ENCODE measurements at regions not wholly inside any gene's neighbourhood (a gene's known extent, or its start where the extent isn't known, plus 50 kb on each side); places are given as distances from the start of the nearest gene placed in this dataset.
"Not testable (repeated sequence)": the region's sequence is repeated elsewhere in the genome, so short reads cannot be mapped to it uniquely, and the experiment has no call there.

GRCh38 chr1:58057826-58058225 is 488.7 kb downstream of the OMA1 start:
- H3K79me2 ChIP-seq (ENCODE audit: insufficient read depth, low read length) = no peaks in the 10 kb centered on the region
- H3K27ac ChIP-seq (ENCODE audit: low read depth, low read length) = no peak overlapping the region
- H3K36me3 Mint-ChIP-seq (ENCODE audit: low read depth, unreplicated experiment) = no peaks in the 10 kb centered on the region
- H3K9me3 Mint-ChIP-seq (ENCODE audit: unreplicated experiment) = peaks cover 3% of the 10 kb centered on the region
- DNase-seq (ENCODE audit: low read depth) = no peak
- H3K4me2 ChIP-seq (ENCODE audit: low read length) = no peak overlapping the region
- H3K4me1 Mint-ChIP-seq (ENCODE audit: low read depth, unreplicated experiment) = no peaks in the 10 kb centered on the region
- no peaks in the 10 kb centered on the region for H3K9me3 ChIP-seq (ENCODE audit: insufficient read depth, low read depth, low read length)
- H3K36me3 ChIP-seq (ENCODE audit: insufficient read depth, low read length) = no peaks in the 10 kb centered on the region
- H3K27me3 ChIP-seq (ENCODE audit: insufficient read depth, low read length) = no peaks in the 10 kb centered on the region
- no peaks in the 10 kb centered on the region for H3K4me1 ChIP-seq (ENCODE audit: insufficient read depth, low read length)
- H3K4me3 ChIP-seq (ENCODE audit: insufficient read depth, low read depth, low read length) = no peak overlapping the region
- H3K27ac Mint-ChIP-seq (ENCODE audit: unreplicated experiment) = no peak overlapping the region
- no peaks in the 10 kb centered on the region for H4K20me1 ChIP-seq (ENCODE audit: insufficient read depth, low read length)
- H3K4me3 Mint-ChIP-seq (ENCODE audit: unreplicated experiment) = no peak overlapping the region
- no peak overlapping the region for H3K9ac ChIP-seq (ENCODE audit: low read length)
- H3K27me3 Mint-ChIP-seq (ENCODE audit: low read depth, unreplicated experiment) = peaks cover 15% of the 10 kb centered on the region
- no peak for TF ChIP-seq CTCF (IDR thresholded peaks at IDR 0.05; ENCODE audit: insufficient read depth, low read depth, low read length)
- no peak for TF ChIP-seq EZH2 (IDR thresholded peaks at IDR 0.05; ENCODE audit: insufficient read depth, low read length)
- H2AFZ ChIP-seq (ENCODE audit: low read depth, low read length) = no peak overlapping the region
- no peak for FAIRE-seq

- H3K27ac Mint-ChIP-seq (ENCODE audit: unreplicated experiment); H3K4me3 ChIP-seq (ENCODE audit: insufficient read depth, low read depth, low read length); H3K9me3 ChIP-seq (ENCODE audit: insufficient read depth, low read depth, low read length); H3K36me3 Mint-ChIP-seq (ENCODE audit: low read depth, unreplicated experiment); H3K4me1 Mint-ChIP-seq (ENCODE audit: low read depth, unreplicated experiment); H3K9ac ChIP-seq (ENCODE audit: low read length); H3K27ac ChIP-seq (ENCODE audit: low read depth, low read length); DNase-seq (ENCODE audit: low read depth); H3K27me3 Mint-ChIP-seq (ENCODE audit: low read depth, unreplicated experiment); H3K4me2 ChIP-seq (ENCODE audit: low read length); H2AFZ ChIP-seq (ENCODE audit: low read depth, low read length); H3K4me3 Mint-ChIP-seq (ENCODE audit: unreplicated experiment); FAIRE-seq; H3K27me3 ChIP-seq (ENCODE audit: insufficient read depth, low read length); H3K4me1 ChIP-seq (ENCODE audit: insufficient read depth, low read length); H3K9me3 Mint-ChIP-seq (ENCODE audit: unreplicated experiment); H3K79me2 ChIP-seq (ENCODE audit: insufficient read depth, low read length); H4K20me1 ChIP-seq (ENCODE audit: insufficient read depth, low read length); H3K36me3 ChIP-seq (ENCODE audit: insufficient read depth, low read length): not testable (repeated sequence)
These were observed 495.3 kb downstream of the OMA1 start for GRCh38 chr1:58051187-58051586.

GRCh38 chr1:58047265-58047858 is 499.2 kb downstream of the OMA1 start:
- Histone ChIP-seq H3K4me1 (ENCODE audit: insufficient read depth, low read length) (no peaks in the 10 kb centered on the region), H3K36me3 (ENCODE audit: insufficient read depth, low read length) (no peaks in the 10 kb centered on the region), H3K27ac (ENCODE audit: low read depth, low read length) (no peak overlapping the region), H3K4me3 (ENCODE audit: insufficient read depth, low read depth, low read length) (no peak overlapping the region), H3K9ac (ENCODE audit: low read length) (no peak overlapping the region), H3K9me3 (ENCODE audit: insufficient read depth, low read depth, low read length) (no peaks in the 10 kb centered on the region), H3K27me3 (ENCODE audit: insufficient read depth, low read length) (no peaks in the 10 kb centered on the region), H3K79me2 (ENCODE audit: insufficient read depth, low read length) (no peaks in the 10 kb centered on the region), H4K20me1 (ENCODE audit: insufficient read depth, low read length) (no peaks in the 10 kb centered on the region), H2AFZ (ENCODE audit: low read depth, low read length) (no peak overlapping the region), H3K4me2 (ENCODE audit: low read length) (no peak overlapping the region)
- peaks cover 3% of the 10 kb centered on the region for H3K27me3 Mint-ChIP-seq (ENCODE audit: low read depth, unreplicated experiment)
- H3K4me1 Mint-ChIP-seq (ENCODE audit: low read depth, unreplicated experiment) = peaks cover 2% of the 10 kb centered on the region
- H3K27ac Mint-ChIP-seq (ENCODE audit: unreplicated experiment) = no peak overlapping the region
- no peaks in the 10 kb centered on the region for H3K36me3 Mint-ChIP-seq (ENCODE audit: low read depth, unreplicated experiment)
- DNase-seq (ENCODE audit: low read depth) (no peak), FAIRE-seq (no peak)
- H3K4me3 Mint-ChIP-seq (ENCODE audit: unreplicated experiment) = no peak overlapping the region
- no peaks in the 10 kb centered on the region for H3K9me3 Mint-ChIP-seq (ENCODE audit: unreplicated experiment)
- TF ChIP-seq EZH2 (IDR thresholded peaks at IDR 0.05; ENCODE audit: insufficient read depth, low read length) = no peak
- TF ChIP-seq CTCF (IDR thresholded peaks at IDR 0.05; ENCODE audit: insufficient read depth, low read depth, low read length) = peak; percentile 51

Data from astrocyte (in vitro differentiated cells and primary cell).